ENCODE measurements at regions not wholly inside any gene's neighbourhood (a gene's known extent, or its start where the extent isn't known, plus 50 kb on each side); places are given as distances from the start of the nearest gene placed in this dataset.

DNA sequence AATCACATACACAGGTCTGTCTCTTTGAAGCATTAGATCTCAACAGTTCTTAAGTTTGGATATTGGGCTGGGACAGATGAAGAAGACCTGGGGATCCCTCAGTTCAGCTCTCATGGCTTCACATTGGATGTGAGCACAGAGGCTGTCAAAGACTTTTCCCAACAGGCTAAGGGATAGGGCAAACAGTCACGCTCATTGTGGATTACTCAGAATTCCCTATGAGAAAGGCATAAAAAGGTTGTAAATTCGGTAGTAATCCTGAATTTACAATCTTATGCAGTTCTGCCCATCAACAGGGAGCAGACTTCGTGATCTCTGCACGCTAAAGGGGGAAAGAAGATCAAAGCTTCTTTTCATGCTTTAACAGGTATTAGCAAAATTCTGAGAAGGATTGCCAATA is 448.4 kb downstream of the DAD1 start:
- TF ChIP-seq EZH2 (IDR thresholded peaks at IDR 0.05; ENCODE audit: insufficient read depth, poor library complexity, severe bottlenecking) = no peak
- TF ChIP-seq EZH2phosphoT487 (IDR thresholded peaks at IDR 0.05; ENCODE audit: insufficient read depth, low read depth) = no peak

Data from GM23248 (cell line).